ENCODE measurements at regions not wholly inside any gene's neighbourhood (a gene's known extent, or its start where the extent isn't known, plus 50 kb on each side); places are given as distances from the start of the nearest gene placed in this dataset.

- H3K4me3 ChIP-seq, result no peak overlapping the region
- no peaks in the 10 kb centered on the region for H3K36me3 ChIP-seq (ENCODE audit: low read depth, missing control alignments)
- H3K27ac ChIP-seq, result no peak overlapping the region
- TF ChIP-seq CTCF (IDR thresholded peaks at IDR 0.05), result no peak
- no peak for TF ChIP-seq POLR2A (IDR thresholded peaks at IDR 0.05)
- no peak for DNase-seq
- 83 to 89% methylated on average over 3 of the region's 3 CpGs for WGBS, 2 donors
- H3K4me1 ChIP-seq, result no peaks in the 10 kb centered on the region
- no peaks in the 10 kb centered on the region for H3K9me3 ChIP-seq
- no peaks in the 10 kb centered on the region for H3K27me3 ChIP-seq
- intact Hi-C loops (cut with DNase I; ENCODE audit: low total_unique reads), result no loop called here
These were observed 430.0 kb upstream of the FTMT start for GRCh38 chr5:121421646-121422045.

- Histone ChIP-seq H3K4me1 (no peaks in the 10 kb centered on the region), H3K27me3 (no peaks in the 10 kb centered on the region), H3K27ac (no peak overlapping the region), H3K9me3 (no peaks in the 10 kb centered on the region), H3K36me3 (ENCODE audit: low read depth, missing control alignments) (no peaks in the 10 kb centered on the region), H3K4me3 (no peak overlapping the region)
- no peak for DNase-seq
- WGBS, 2 donors, result 59 to 63% methylated on average over 2 of the region's 2 CpGs
- TF ChIP-seq POLR2A (IDR thresholded peaks at IDR 0.05) (no peak), CTCF (IDR thresholded peaks at IDR 0.05) (no peak)
- intact Hi-C loops (cut with DNase I; ENCODE audit: low total_unique reads), result no loop called here
These were observed 426.7 kb upstream of the FTMT start for GRCh38 chr5:121424976-121425375.

GRCh38 chr5:121426153-121426552, 425.5 kb upstream of the FTMT start:
- Histone ChIP-seq H3K4me3 (no peak overlapping the region), H3K36me3 (ENCODE audit: low read depth, missing control alignments) (no peaks in the 10 kb centered on the region), H3K9me3 (no peaks in the 10 kb centered on the region), H3K27ac (no peak overlapping the region), H3K4me1 (no peaks in the 10 kb centered on the region), H3K27me3 (no peaks in the 10 kb centered on the region)
- no peak for TF ChIP-seq POLR2A (IDR thresholded peaks at IDR 0.05)
- TF ChIP-seq CTCF (IDR thresholded peaks at IDR 0.05), result no peak
- 91 to 95% methylated on average over 4 of the region's 4 CpGs for WGBS, 2 donors
- DNase-seq, result no peak
- intact Hi-C loops (cut with DNase I; ENCODE audit: low total_unique reads), result no loop called here

- no peaks in the 10 kb centered on the region for H3K27me3 ChIP-seq
- no peak overlapping the region for H3K4me3 ChIP-seq
- no peaks in the 10 kb centered on the region for H3K9me3 ChIP-seq
- DNase-seq, result no peak
- 56 to 72% methylated on average over 1 of the region's 1 CpG for WGBS, 2 donors
- intact Hi-C loops (cut with DNase I; ENCODE audit: low total_unique reads), result no loop called here
- no peak for TF ChIP-seq CTCF (IDR thresholded peaks at IDR 0.05)
- no peak for TF ChIP-seq POLR2A (IDR thresholded peaks at IDR 0.05)
- H3K27ac ChIP-seq, result no peak overlapping the region
- H3K36me3 ChIP-seq (ENCODE audit: low read depth, missing control alignments), result no peaks in the 10 kb centered on the region
- H3K4me1 ChIP-seq, result no peaks in the 10 kb centered on the region
These were observed 421.9 kb upstream of the FTMT start for GRCh38 chr5:121429761-121430160.

GRCh38 chr5:121430538-121430937, 421.1 kb upstream of the FTMT start:
- no peak for TF ChIP-seq POLR2A (IDR thresholded peaks at IDR 0.05)
- no peak for TF ChIP-seq CTCF (IDR thresholded peaks at IDR 0.05)
- H3K4me3 ChIP-seq, result no peak overlapping the region
- H3K36me3 ChIP-seq (ENCODE audit: low read depth, missing control alignments), result no peaks in the 10 kb centered on the region
- intact Hi-C loops (cut with DNase I; ENCODE audit: low total_unique reads), result no loop called here
- DNase-seq, result no peak
- H3K9me3 ChIP-seq, result no peaks in the 10 kb centered on the region
- no peaks in the 10 kb centered on the region for H3K27me3 ChIP-seq
- WGBS, 2 donors, result 28 to 30% methylated on average over 4 of the region's 4 CpGs
- no peaks in the 10 kb centered on the region for H3K4me1 ChIP-seq
- H3K27ac ChIP-seq, result no peak overlapping the region

Data from testis (tissue), 2 donors.